SK-N-SH treated with all-trans-retinoic acid at 6 μM for 48 hours (cell line): ENCODE measurements at regions not wholly inside any gene's neighbourhood (a gene's known extent, or its start where the extent isn't known, plus 50 kb on each side); places are given as distances from the start of the nearest gene placed in this dataset.

Source experiments
- ATAC-seq: fragments of 200-7000 bp; cut with Tn5 transposase; 3 replicates; pipeline ENCODE4 v1.9.1; 2020; ENCODE audit warnings: mild to moderate bottlenecking, moderate library complexity
- ARNTL ChIP-seq: fragments of 450-650 bp; formaldehyde crosslinking; IDR thresholded peaks from 2 replicates; pipeline ENCODE4 v1.5.0; 2020; ENCODE audit warnings: low read depth, mild to moderate bottlenecking, moderate library complexity, borderline replicate concordance
- BACH2 ChIP-seq: fragments of 250-450 bp; sonication (Bioruptor Pico); IDR thresholded peaks from 2 replicates; pipeline ENCODE4 v1.9.0; 2021; ENCODE audit warnings: mild to moderate bottlenecking, borderline replicate concordance
- CREB5 ChIP-seq: fragments of 250-450 bp; sonication (Bioruptor Pico); IDR thresholded peaks from 2 replicates; pipeline ENCODE4 v1.5.1; 2020; ENCODE audit warnings: low read depth, mild to moderate bottlenecking, moderate library complexity
- CSDC2 ChIP-seq: fragments of 250-450 bp; sonication (Bioruptor Pico); IDR thresholded peaks from 2 replicates; pipeline ENCODE4 v1.5.0; 2020; ENCODE audit warnings: mild to moderate bottlenecking, moderate library complexity
- CSRNP3 ChIP-seq: fragments of 250-450 bp; sonication (Bioruptor Pico); IDR thresholded peaks from 2 replicates; pipeline ENCODE4 v1.5.1; 2021; ENCODE audit warnings: mild to moderate bottlenecking, moderate library complexity
- ESRRG ChIP-seq: fragments of 250-450 bp; sonication (Bioruptor Pico); IDR thresholded peaks from 2 replicates; pipeline ENCODE4 v1.6.1; 2021; ENCODE audit warnings: mild to moderate bottlenecking
- GLIS3 ChIP-seq: fragments of 250-450 bp; sonication (Bioruptor Pico); IDR thresholded peaks from 2 replicates; pipeline ENCODE4 v1.5.0; 2020; ENCODE audit warnings: mild to moderate bottlenecking, moderate library complexity
- ISL1 ChIP-seq: fragments of 250-450 bp; sonication (Bioruptor Pico); IDR thresholded peaks from 2 replicates; pipeline ENCODE4 v2.1.2; 2022; ENCODE audit warnings: mild to moderate bottlenecking, moderate library complexity
- OSR1 ChIP-seq: fragments of 250-450 bp; sonication (Bioruptor Pico); IDR thresholded peaks from 2 replicates; pipeline ENCODE4 v1.8.0; 2022; ENCODE audit warnings: moderate library complexity, mild to moderate bottlenecking, inconsistent platforms
- PATZ1 ChIP-seq: fragments of 250-450 bp; sonication (Bioruptor Pico); IDR thresholded peaks from 2 replicates; pipeline ENCODE4 v1.8.0; 2020; ENCODE audit warnings: mild to moderate bottlenecking, moderate library complexity, borderline replicate concordance
- POU6F1 ChIP-seq: fragments of 250-450 bp; sonication (Bioruptor Pico); IDR thresholded peaks from 2 replicates; pipeline ENCODE4 v1.8.0; 2021; ENCODE audit warnings: low read depth, mild to moderate bottlenecking, moderate library complexity, borderline replicate concordance
- PPARA ChIP-seq: fragments of 250-450 bp; sonication (Bioruptor Pico); IDR thresholded peaks from 2 replicates; pipeline ENCODE4 v1.5.0; 2020; ENCODE audit warnings: mild to moderate bottlenecking, borderline replicate concordance
- RARB ChIP-seq: fragments of 250-450 bp; sonication (Bioruptor Pico); IDR thresholded peaks from 2 replicates; pipeline ENCODE4 v1.8.0; 2021; ENCODE audit warnings: mild to moderate bottlenecking, moderate library complexity
- SNAI2 ChIP-seq: fragments of 250-450 bp; sonication (Bioruptor Pico); IDR thresholded peaks from 2 replicates; pipeline ENCODE4 v1.5.0; 2020; ENCODE audit warnings: mild to moderate bottlenecking, moderate library complexity
- TCF4 ChIP-seq: fragments of 250-450 bp; sonication (Bioruptor Pico); IDR thresholded peaks from 2 replicates; pipeline ENCODE4 v1.8.0; 2021; ENCODE audit warnings: mild to moderate bottlenecking, moderate library complexity, borderline replicate concordance
- TOX ChIP-seq: fragments of 250-450 bp; sonication (Bioruptor Pico); IDR thresholded peaks from 2 replicates; pipeline ENCODE4 v1.8.0; 2021; ENCODE audit warnings: mild to moderate bottlenecking, moderate library complexity, borderline replicate concordance
- TSHZ2 ChIP-seq: fragments of 250-450 bp; sonication (Bioruptor Pico); IDR thresholded peaks from 2 replicates; pipeline ENCODE4 v1.5.0; 2020; ENCODE audit warnings: mild to moderate bottlenecking, moderate library complexity
- ZC3H10 ChIP-seq: fragments of 250-450 bp; sonication (Bioruptor Pico); IDR thresholded peaks from 2 replicates; pipeline ENCODE4 v1.5.1; 2021; ENCODE audit warnings: mild to moderate bottlenecking, moderate library complexity
- ZFP3 ChIP-seq: fragments of 250-450 bp; sonication (Bioruptor Pico); IDR thresholded peaks from 2 replicates; pipeline ENCODE4 v1.5.0; 2020; ENCODE audit warnings: mild to moderate bottlenecking, moderate library complexity
- ZFP30 ChIP-seq: fragments of 450-650 bp; formaldehyde crosslinking; IDR thresholded peaks from 2 replicates; pipeline ENCODE4 v1.5.0; 2022; ENCODE audit warnings: mild to moderate bottlenecking, moderate library complexity
- ZNF70 ChIP-seq: fragments of 450-650 bp; formaldehyde crosslinking; IDR thresholded peaks from 2 replicates; pipeline ENCODE4 v1.5.0; 2020; ENCODE audit warnings: mild to moderate bottlenecking, moderate library complexity
- ZNF8 ChIP-seq: fragments of 450-650 bp; formaldehyde crosslinking; IDR thresholded peaks from 2 replicates; pipeline ENCODE4 v1.5.0; 2020; ENCODE audit warnings: mild to moderate bottlenecking, moderate library complexity

GRCh38 chr10:62625484-62625883, 179.0 kb upstream of the ADO start (continued):
- TF ChIP-seq TSHZ2 (no peak), ZNF70 (CRISPR knock-in tag) (no peak), BACH2 (CRISPR knock-in tag) (no peak), CREB5 (CRISPR knock-in tag) (no peak), ZNF8 (no peak), ISL1 (CRISPR knock-in tag) (no peak), PPARA (CRISPR knock-in tag) (no peak), ZFP30 (CRISPR knock-in tag) (no peak), OSR1 (CRISPR knock-in tag) (no peak)

- ATAC-seq: no peak
- no peak for TF ChIP-seq ESRRG (CRISPR knock-in tag)
- TF ChIP-seq TCF4 (CRISPR knock-in tag): no peak
- TF ChIP-seq ZFP3 (CRISPR knock-in tag): no peak
- no peak for TF ChIP-seq POU6F1 (CRISPR knock-in tag)
- TF ChIP-seq BACH2 (CRISPR knock-in tag): no peak
- TF ChIP-seq CSDC2 (CRISPR knock-in tag): no peak
- no peak for TF ChIP-seq TOX (CRISPR knock-in tag)
- TF ChIP-seq OSR1 (CRISPR knock-in tag): no peak
- no peak for TF ChIP-seq ZC3H10 (CRISPR knock-in tag)
- no peak for TF ChIP-seq PATZ1 (CRISPR knock-in tag)
- TF ChIP-seq RARB (CRISPR knock-in tag): no peak
These were observed 178.4 kb upstream of the ADO start for GRCh38 chr10:62626079-62626478.

GRCh38 chr10:62626817-62627216, 177.7 kb upstream of the ADO start:
- TF ChIP-seq ZNF70 (CRISPR knock-in tag) (no peak), TOX (CRISPR knock-in tag) (no peak), SNAI2 (CRISPR knock-in tag) (no peak), RARB (CRISPR knock-in tag) (no peak), ESRRG (CRISPR knock-in tag) (no peak), BACH2 (CRISPR knock-in tag) (no peak), ZFP3 (CRISPR knock-in tag) (no peak), PPARA (CRISPR knock-in tag) (no peak), ZNF8 (no peak)
- peak; percentile 32; the same call in 2 of the 3 replicates for ATAC-seq

- ATAC-seq: peak; percentile 56; the same call in 2 of the 3 replicates
- TF ChIP-seq ZNF70 (CRISPR knock-in tag): no peak
- no peak for TF ChIP-seq POU6F1 (CRISPR knock-in tag)
- TF ChIP-seq PPARA (CRISPR knock-in tag): no peak
- TF ChIP-seq ZNF8: no peak
- no peak for TF ChIP-seq SNAI2 (CRISPR knock-in tag)
- TF ChIP-seq ISL1 (CRISPR knock-in tag): no peak
- no peak for TF ChIP-seq ARNTL (CRISPR knock-in tag)
- TF ChIP-seq RARB (CRISPR knock-in tag): no peak
- no peak for TF ChIP-seq CSRNP3 (CRISPR knock-in tag)
- TF ChIP-seq ZFP30 (CRISPR knock-in tag): no peak
- no peak for TF ChIP-seq TOX (CRISPR knock-in tag)
- TF ChIP-seq BACH2 (CRISPR knock-in tag): no peak
- no peak for TF ChIP-seq ZFP3 (CRISPR knock-in tag)
- TF ChIP-seq ZC3H10 (CRISPR knock-in tag): no peak
- TF ChIP-seq CSDC2 (CRISPR knock-in tag): no peak
- no peak for TF ChIP-seq ESRRG (CRISPR knock-in tag)
- no peak for TF ChIP-seq GLIS3
These were observed 176.5 kb upstream of the ADO start for GRCh38 chr10:62627983-62628382.
